A673 (cell line): ENCODE measurements at regions not wholly inside any gene's neighbourhood (a gene's known extent, or its start where the extent isn't known, plus 50 kb on each side); places are given as distances from the start of the nearest gene placed in this dataset.

Experiments used
- BruUV-seq: library from RNA; stranded (reverse); fragments of 400-500 nt; replicated peaks from 2 replicates; lab custom pipeline; 2021; lab: Mats Ljungman, UMichigan
- CTCF ChIA-PET: fragments of 300-600 bp; sonication (Branson Sonifier 250); formaldehyde crosslinking; loops from one replicate; lab custom pipeline; 2022; ENCODE audit warnings: antibody characterized with exemption; lab: Charles Lee
- POLR2A ChIA-PET: fragments of 300-600 bp; sonication (Branson Sonifier 250); formaldehyde crosslinking; loops from one replicate; lab custom pipeline; 2022; ENCODE audit warnings: antibody characterized with exemption; ENCODE audit not compliant: low non-redundant PET; lab: Charles Lee
- DNase-seq: peaks from one replicate; pipeline ENCODE4 v3.0.0-alpha.2; 2015; ENCODE audit warnings: low spot score
- H3K27ac ChIP-seq: fragments of 200-600 bp; sonication (generic); 2 replicates; pipeline ENCODE4 v1.5.1; 2016; ENCODE audit warnings: mixed run types, low read depth, mild to moderate bottlenecking, mixed read lengths, antibody characterized with exemption, low read length; ENCODE audit not compliant: poor library complexity, severe bottlenecking
- H3K27me3 ChIP-seq: fragments of 200-600 bp; sonication (generic); replicated peaks from 2 replicates; pipeline ENCODE4 v1.6.1; 2017; ENCODE audit warnings: mixed run types, low read depth, mild to moderate bottlenecking, mixed read lengths, antibody characterized with exemption, low read length; ENCODE audit not compliant: insufficient read depth, poor library complexity
- H3K36me3 ChIP-seq: fragments of 200-600 bp; sonication (generic); 2 replicates; pipeline ENCODE4 v1.6.1; 2016; ENCODE audit warnings: mixed run types, mild to moderate bottlenecking, mixed read lengths, antibody characterized with exemption, low read length; ENCODE audit not compliant: insufficient read depth, poor library complexity, severe bottlenecking
- H3K4me1 ChIP-seq: fragments of 200-600 bp; sonication (generic); 2 replicates; pipeline ENCODE4 v1.6.1; 2017; ENCODE audit warnings: mixed run types, mild to moderate bottlenecking, mixed read lengths, antibody characterized with exemption, low read length; ENCODE audit not compliant: insufficient read depth, poor library complexity, severe bottlenecking
- H3K4me3 ChIP-seq: fragments of 200-600 bp; sonication (generic); 2 replicates; pipeline ENCODE4 v1.5.1; 2016; ENCODE audit warnings: low read depth, mixed run types, mild to moderate bottlenecking, mixed read lengths, low read length; ENCODE audit not compliant: poor library complexity, severe bottlenecking
- H3K9me3 ChIP-seq: fragments of 200-600 bp; sonication (generic); 2 replicates; pipeline ENCODE4 v1.6.1; 2016; ENCODE audit warnings: mixed run types, low read depth, mild to moderate bottlenecking, mixed read lengths, antibody characterized with exemption, low read length; ENCODE audit not compliant: poor library complexity, severe bottlenecking
- EZH2 ChIP-seq: fragments of 200-600 bp; sonication (generic); IDR thresholded peaks from 2 replicates; pipeline ENCODE4 v1.6.1; 2017; ENCODE audit warnings: borderline replicate concordance, low read depth, mild to moderate bottlenecking, mixed read lengths, antibody characterized with exemption, low read length; ENCODE audit not compliant: poor library complexity, severe bottlenecking
- intact Hi-C: fragments of 100-400 bp; cut with micrococcal nuclease; formaldehyde crosslinking; loops from one replicate; pipeline ENCODE4 v1.10.0; 2022; ENCODE audit not compliant: unreplicated experiment
- TF ChIP-seq, protein P1 (sequence below): fragments of 300-800, 200-600 bp; sonication (generic); conservative IDR thresholded peaks from 2 replicates; pipeline ENCODE4 v1.5.1; 2017; ENCODE audit warnings: low read depth, mild to moderate bottlenecking, antibody characterized with exemption, low read length, moderate library complexity, mixed read lengths

DNA sequence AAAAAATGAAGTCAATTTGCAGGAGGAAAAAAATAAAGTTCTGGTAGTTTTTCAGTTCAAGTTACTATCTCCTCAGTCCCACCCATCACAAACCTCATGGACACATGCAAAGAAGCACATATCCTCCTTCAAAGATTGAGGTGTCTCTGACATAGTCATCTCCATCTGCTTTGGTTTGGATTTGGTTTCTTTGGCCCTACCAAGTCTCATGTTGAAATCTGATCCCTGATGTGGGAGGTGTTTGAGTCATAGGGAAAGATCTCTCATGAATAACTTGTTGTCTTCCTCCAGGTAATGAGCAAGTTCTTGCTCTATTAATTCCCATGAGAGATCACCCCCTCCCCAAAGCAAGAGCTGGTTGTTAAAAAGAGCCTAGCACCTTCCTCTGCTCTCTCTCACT lies 446.8 kb downstream of the IGSF11 start:
- H3K4me1 ChIP-seq: no peaks in the 10 kb centered on the region
- no peaks in the 10 kb centered on the region for H3K27me3 ChIP-seq
- POLR2A ChIA-PET: no interaction called here
- intact Hi-C loops: no loop called here
- no peak overlapping the region for H3K27ac ChIP-seq
- no peak overlapping the region for H3K4me3 ChIP-seq
- H3K9me3 ChIP-seq: no peaks in the 10 kb centered on the region
- H3K36me3 ChIP-seq: no peaks in the 10 kb centered on the region
- CTCF ChIA-PET: no interaction called here
- TF ChIP-seq EZH2: no peak
- TF ChIP-seq, protein P1, sequence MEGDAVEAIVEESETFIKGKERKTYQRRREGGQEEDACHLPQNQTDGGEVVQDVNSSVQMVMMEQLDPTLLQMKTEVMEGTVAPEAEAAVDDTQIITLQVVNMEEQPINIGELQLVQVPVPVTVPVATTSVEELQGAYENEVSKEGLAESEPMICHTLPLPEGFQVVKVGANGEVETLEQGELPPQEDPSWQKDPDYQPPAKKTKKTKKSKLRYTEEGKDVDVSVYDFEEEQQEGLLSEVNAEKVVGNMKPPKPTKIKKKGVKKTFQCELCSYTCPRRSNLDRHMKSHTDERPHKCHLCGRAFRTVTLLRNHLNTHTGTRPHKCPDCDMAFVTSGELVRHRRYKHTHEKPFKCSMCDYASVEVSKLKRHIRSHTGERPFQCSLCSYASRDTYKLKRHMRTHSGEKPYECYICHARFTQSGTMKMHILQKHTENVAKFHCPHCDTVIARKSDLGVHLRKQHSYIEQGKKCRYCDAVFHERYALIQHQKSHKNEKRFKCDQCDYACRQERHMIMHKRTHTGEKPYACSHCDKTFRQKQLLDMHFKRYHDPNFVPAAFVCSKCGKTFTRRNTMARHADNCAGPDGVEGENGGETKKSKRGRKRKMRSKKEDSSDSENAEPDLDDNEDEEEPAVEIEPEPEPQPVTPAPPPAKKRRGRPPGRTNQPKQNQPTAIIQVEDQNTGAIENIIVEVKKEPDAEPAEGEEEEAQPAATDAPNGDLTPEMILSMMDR: no peak
- no TSS peak for BruUV-seq
- DNase-seq: no peak

DNA sequence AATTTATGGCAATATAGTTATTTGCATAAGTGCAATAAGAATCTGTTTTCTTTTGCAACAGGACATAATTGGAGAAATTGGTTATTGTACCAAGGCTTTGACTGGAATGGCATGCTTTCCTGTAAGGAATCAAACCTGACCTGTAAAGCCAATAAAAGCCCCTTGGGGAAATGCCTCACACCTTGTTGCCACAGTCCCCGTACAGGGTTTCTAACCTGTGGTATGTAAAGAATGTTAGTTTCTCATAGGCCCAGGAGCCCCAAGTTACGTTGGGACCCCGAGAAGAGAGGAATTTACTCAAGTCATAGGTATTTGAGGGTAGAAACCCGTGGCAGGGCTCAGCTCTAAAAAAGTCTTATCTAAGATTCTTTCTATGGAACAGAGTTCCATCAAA lies 441.4 kb downstream of the IGSF11 start:
- Histone ChIP-seq H3K27ac (no peak overlapping the region), H3K27me3 (no peaks in the 10 kb centered on the region), H3K4me1 (no peaks in the 10 kb centered on the region), H3K36me3 (no peaks in the 10 kb centered on the region), H3K9me3 (no peaks in the 10 kb centered on the region), H3K4me3 (no peak overlapping the region)
- ChIA-PET POLR2A (no interaction called here), CTCF (no interaction called here)
- intact Hi-C loops: no loop called here
- TF ChIP-seq EZH2: no peak
- TF ChIP-seq, protein P1: no peak
- no TSS peak for BruUV-seq
- no peak for DNase-seq

DNA sequence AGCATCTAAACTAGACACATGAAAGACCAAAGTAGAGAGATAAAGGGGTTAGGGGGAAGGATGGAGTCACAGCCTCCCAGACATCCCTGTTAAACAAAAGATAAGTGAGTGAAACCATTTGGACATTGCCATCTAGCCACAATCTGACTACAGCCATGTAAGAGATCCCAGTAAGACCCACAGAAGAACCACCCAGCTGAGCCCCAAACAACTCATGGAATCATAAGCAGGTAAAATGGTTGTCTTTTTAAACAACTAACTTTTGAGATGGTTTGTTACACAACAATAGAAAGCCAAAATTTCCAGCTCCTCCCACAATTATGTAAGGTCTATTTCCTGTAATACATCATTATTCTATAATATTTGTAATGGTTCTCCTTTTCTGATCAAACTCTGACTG lies 437.5 kb downstream of the IGSF11 start:
- no TSS peak for BruUV-seq
- intact Hi-C loops: no loop called here
- no peak overlapping the region for H3K4me3 ChIP-seq
- no peaks in the 10 kb centered on the region for H3K27me3 ChIP-seq
- ChIA-PET CTCF (no interaction called here), POLR2A (no interaction called here)
- H3K36me3 ChIP-seq: no peaks in the 10 kb centered on the region
- TF ChIP-seq, protein P1: no peak
- TF ChIP-seq EZH2: no peak
- no peaks in the 10 kb centered on the region for H3K4me1 ChIP-seq
- DNase-seq: no peak
- H3K9me3 ChIP-seq: no peaks in the 10 kb centered on the region
- no peak overlapping the region for H3K27ac ChIP-seq
